ENCODE measurements at regions not wholly inside any gene's neighbourhood (a gene's known extent, or its start where the extent isn't known, plus 50 kb on each side); places are given as distances from the start of the nearest gene placed in this dataset.

- Histone ChIP-seq H3K36me3 (no peaks in the 10 kb centered on the region), H3K27me3 (no peaks in the 10 kb centered on the region), H3K27ac (no peak overlapping the region), H3K4me1 (peaks cover 0 to 6% of the 10 kb centered on the region in 2 donors), H3K9me3 (no peaks in the 10 kb centered on the region), H3K4me3 (no peak overlapping the region)
- no peak for TF ChIP-seq CTCF (IDR thresholded peaks at IDR 0.05)
- DNase-seq (ENCODE audit: low spot score in 2 of 2), result no peak
- intact Hi-C loops (cut with DNase I), result no loop called here
Measured at GRCh38 chr17:43329183-43329582, 69.6 kb upstream of the ARL4D start.

- DNase-seq (ENCODE audit: low spot score in 2 of 2), result no peak
- H3K4me3 ChIP-seq, result no peak overlapping the region
- no peak for TF ChIP-seq CTCF (IDR thresholded peaks at IDR 0.05)
- H3K27ac ChIP-seq, result no peak overlapping the region
- no peaks in the 10 kb centered on the region for H3K27me3 ChIP-seq
- intact Hi-C loops (cut with DNase I), result no loop called here
- H3K4me1 ChIP-seq, result peaks cover 0 to 3% of the 10 kb centered on the region in 2 donors
- H3K9me3 ChIP-seq, result no peaks in the 10 kb centered on the region
- no peaks in the 10 kb centered on the region for H3K36me3 ChIP-seq
Measured at GRCh38 chr17:43328650-43329049, 70.1 kb upstream of the ARL4D start.

GRCh38 chr17:43327834-43328420, 70.9 kb upstream of the ARL4D start:
- Histone ChIP-seq H3K4me1 (peaks cover 0 to 3% of the 10 kb centered on the region in 2 donors), H3K4me3 (no peak overlapping the region), H3K27me3 (no peaks in the 10 kb centered on the region), H3K27ac (no peak overlapping the region), H3K36me3 (no peaks in the 10 kb centered on the region), H3K9me3 (no peaks in the 10 kb centered on the region)
- intact Hi-C loops (cut with DNase I), result no loop called here
- DNase-seq (ENCODE audit: low spot score in 2 of 2), result no peak
- no peak for TF ChIP-seq CTCF (IDR thresholded peaks at IDR 0.05)

GRCh38 chr17:43327421-43327820, 71.4 kb upstream of the ARL4D start:
- no peak for DNase-seq (ENCODE audit: low spot score in 2 of 2)
- Histone ChIP-seq H3K4me1 (peaks cover 0 to 3% of the 10 kb centered on the region in 2 donors), H3K9me3 (no peaks in the 10 kb centered on the region), H3K27me3 (no peaks in the 10 kb centered on the region), H3K36me3 (no peaks in the 10 kb centered on the region), H3K27ac (no peak overlapping the region), H3K4me3 (no peak overlapping the region)
- intact Hi-C loops (cut with DNase I), result no loop called here
- no peak for TF ChIP-seq CTCF (IDR thresholded peaks at IDR 0.05)

GRCh38 chr17:43326490-43327275, 72.1 kb upstream of the ARL4D start:
- no peaks in the 10 kb centered on the region for H3K36me3 ChIP-seq
- peaks cover 0 to 3% of the 10 kb centered on the region in 2 donors for H3K4me1 ChIP-seq
- TF ChIP-seq CTCF (IDR thresholded peaks at IDR 0.05), result no peak
- no peaks in the 10 kb centered on the region for H3K27me3 ChIP-seq
- intact Hi-C loops (cut with DNase I), result no loop called here
- no peak overlapping the region for H3K4me3 ChIP-seq
- no peaks in the 10 kb centered on the region for H3K9me3 ChIP-seq
- no peak overlapping the region for H3K27ac ChIP-seq
- DNase-seq (ENCODE audit: low spot score in 2 of 2), result no peak
